ENCODE measurements at regions not wholly inside any gene's neighbourhood (a gene's known extent, or its start where the extent isn't known, plus 50 kb on each side); places are given as distances from the start of the nearest gene placed in this dataset.

GRCh38 chr4:57191523-57192034, 81.4 kb upstream of the IGFBP7 start:
- no peak for DNase-seq
- no peaks in the 10 kb centered on the region for H3K9me3 ChIP-seq
- no peak overlapping the region for H3K4me3 ChIP-seq
- intact Hi-C loops (cut with DNase I) = no loop called here
- no peak overlapping the region for H3K27ac ChIP-seq
- H3K36me3 ChIP-seq = no peaks in the 10 kb centered on the region
- 58 to 69% (median 59%) methylated on average over 1 of the region's 1 CpG for WGBS, 3 donors
- TF ChIP-seq EP300 (IDR thresholded peaks at IDR 0.05) = no peak
- no peak for TF ChIP-seq POLR2A (IDR thresholded peaks at IDR 0.05)
- H3K27me3 ChIP-seq = no peaks in the 10 kb centered on the region
- no peaks in the 10 kb centered on the region for H3K4me1 ChIP-seq (ENCODE audit: insufficient read depth)

- Histone ChIP-seq H3K36me3 (no peaks in the 10 kb centered on the region), H3K9me3 (no peaks in the 10 kb centered on the region), H3K27me3 (no peaks in the 10 kb centered on the region), H3K4me1 (ENCODE audit: insufficient read depth) (no peaks in the 10 kb centered on the region), H3K4me3 (no peak overlapping the region), H3K27ac (no peak overlapping the region)
- intact Hi-C loops (cut with DNase I) = no loop called here
- TF ChIP-seq CTCF (IDR thresholded peaks at IDR 0.05) (no peak), EP300 (IDR thresholded peaks at IDR 0.05) (no peak), POLR2A (IDR thresholded peaks at IDR 0.05) (no peak)
- DNase-seq = no peak
- 43 to 50% (median 45%) methylated on average over 12 of the region's 12 CpGs for WGBS, 3 donors
These were observed 80.7 kb upstream of the IGFBP7 start for GRCh38 chr4:57190601-57191481.

- intact Hi-C loops (cut with DNase I) = no loop called here
- Histone ChIP-seq H3K27me3 (no peaks in the 10 kb centered on the region), H3K36me3 (no peaks in the 10 kb centered on the region), H3K27ac (no peak overlapping the region), H3K4me1 (ENCODE audit: insufficient read depth) (no peaks in the 10 kb centered on the region), H3K9me3 (no peaks in the 10 kb centered on the region), H3K4me3 (no peak overlapping the region)
- 53 to 72% (median 67%) methylated on average over 4 of the region's 4 CpGs for WGBS, 3 donors
- TF ChIP-seq POLR2A (IDR thresholded peaks at IDR 0.05) (no peak), EP300 (IDR thresholded peaks at IDR 0.05) (no peak), CTCF (IDR thresholded peaks at IDR 0.05) (no peak)
- DNase-seq = no peak
These were observed 77.1 kb upstream of the IGFBP7 start for GRCh38 chr4:57187246-57187645.

GRCh38 chr4:57184378-57185029, 74.3 kb upstream of the IGFBP7 start:
- H3K27ac ChIP-seq = no peak overlapping the region
- H3K27me3 ChIP-seq = no peaks in the 10 kb centered on the region
- no peaks in the 10 kb centered on the region for H3K36me3 ChIP-seq
- no peaks in the 10 kb centered on the region for H3K9me3 ChIP-seq
- DNase-seq = no peak
- H3K4me1 ChIP-seq (ENCODE audit: insufficient read depth) = no peaks in the 10 kb centered on the region
- H3K4me3 ChIP-seq = no peak overlapping the region
- TF ChIP-seq POLR2A (IDR thresholded peaks at IDR 0.05) = no peak
- TF ChIP-seq CTCF (IDR thresholded peaks at IDR 0.05) = no peak
- TF ChIP-seq EP300 (IDR thresholded peaks at IDR 0.05) = no peak
- WGBS, 3 donors = 91 to 94% (median 92%) methylated on average over 18 of the region's 18 CpGs
- intact Hi-C loops (cut with DNase I) = no loop called here
